ENCODE measurements at regions not wholly inside any gene's neighbourhood (a gene's known extent, or its start where the extent isn't known, plus 50 kb on each side); places are given as distances from the start of the nearest gene placed in this dataset.

GRCh38 chr2:147100406-147101035 is 744.3 kb upstream of the ACVR2A start:
- no peaks in the 10 kb centered on the region for H3K4me1 ChIP-seq
- H3K27me3 ChIP-seq = no peaks in the 10 kb centered on the region
- intact Hi-C loops (cut with DNase I; ENCODE audit: low total_unique reads) = no loop called here
- TF ChIP-seq POLR2A (IDR thresholded peaks at IDR 0.05) = no peak
- TF ChIP-seq CTCF (IDR thresholded peaks at IDR 0.05) = no peak
- H3K36me3 ChIP-seq (ENCODE audit: low read depth, missing control alignments) = no peaks in the 10 kb centered on the region
- no peak overlapping the region for H3K4me3 ChIP-seq
- no peak overlapping the region for H3K27ac ChIP-seq
- no peak for DNase-seq
- H3K9me3 ChIP-seq = no peaks in the 10 kb centered on the region

- Histone ChIP-seq H3K9me3 (no peaks in the 10 kb centered on the region), H3K36me3 (ENCODE audit: low read depth, missing control alignments) (no peaks in the 10 kb centered on the region), H3K4me3 (no peak overlapping the region), H3K27me3 (no peaks in the 10 kb centered on the region), H3K4me1 (no peaks in the 10 kb centered on the region), H3K27ac (no peak overlapping the region)
- intact Hi-C loops (cut with DNase I; ENCODE audit: low total_unique reads) = no loop called here
- TF ChIP-seq CTCF (IDR thresholded peaks at IDR 0.05) = no peak
- TF ChIP-seq POLR2A (IDR thresholded peaks at IDR 0.05) = no peak
- no peak for DNase-seq
- 92 to 94% methylated on average over 2 of the region's 2 CpGs for WGBS, 2 donors
These were observed 745.0 kb upstream of the ACVR2A start for GRCh38 chr2:147099845-147100244.

GRCh38 chr2:147098940-147099339 is 745.9 kb upstream of the ACVR2A start:
- Histone ChIP-seq H3K27ac (no peak overlapping the region), H3K4me3 (no peak overlapping the region), H3K27me3 (no peaks in the 10 kb centered on the region), H3K36me3 (ENCODE audit: low read depth, missing control alignments) (no peaks in the 10 kb centered on the region), H3K9me3 (no peaks in the 10 kb centered on the region), H3K4me1 (no peaks in the 10 kb centered on the region)
- intact Hi-C loops (cut with DNase I; ENCODE audit: low total_unique reads) = no loop called here
- DNase-seq = no peak
- TF ChIP-seq POLR2A (IDR thresholded peaks at IDR 0.05) (no peak), CTCF (IDR thresholded peaks at IDR 0.05) (no peak)
- 73 to 78% methylated on average over 1 of the region's 1 CpG for WGBS, 2 donors

GRCh38 chr2:147097747-147098146 is 747.1 kb upstream of the ACVR2A start:
- intact Hi-C loops (cut with DNase I; ENCODE audit: low total_unique reads) = no loop called here
- H3K27me3 ChIP-seq = no peaks in the 10 kb centered on the region
- H3K36me3 ChIP-seq (ENCODE audit: low read depth, missing control alignments) = no peaks in the 10 kb centered on the region
- no peak overlapping the region for H3K27ac ChIP-seq
- no peak for DNase-seq
- H3K4me3 ChIP-seq = no peak overlapping the region
- H3K9me3 ChIP-seq = no peaks in the 10 kb centered on the region
- TF ChIP-seq CTCF (IDR thresholded peaks at IDR 0.05) = no peak
- no peak for TF ChIP-seq POLR2A (IDR thresholded peaks at IDR 0.05)
- no peaks in the 10 kb centered on the region for H3K4me1 ChIP-seq

GRCh38 chr2:147096671-147097070 is 748.2 kb upstream of the ACVR2A start:
- intact Hi-C loops (cut with DNase I; ENCODE audit: low total_unique reads) = no loop called here
- no peak overlapping the region for H3K27ac ChIP-seq
- no peaks in the 10 kb centered on the region for H3K9me3 ChIP-seq
- no peak for DNase-seq
- H3K36me3 ChIP-seq (ENCODE audit: low read depth, missing control alignments) = no peaks in the 10 kb centered on the region
- TF ChIP-seq CTCF (IDR thresholded peaks at IDR 0.05) = no peak
- TF ChIP-seq POLR2A (IDR thresholded peaks at IDR 0.05) = no peak
- no peaks in the 10 kb centered on the region for H3K27me3 ChIP-seq
- H3K4me3 ChIP-seq = no peak overlapping the region
- no peaks in the 10 kb centered on the region for H3K4me1 ChIP-seq

All from testis (tissue), 2 donors.